ENCODE measurements at regions not wholly inside any gene's neighbourhood (a gene's known extent, or its start where the extent isn't known, plus 50 kb on each side); places are given as distances from the start of the nearest gene placed in this dataset.

DNA sequence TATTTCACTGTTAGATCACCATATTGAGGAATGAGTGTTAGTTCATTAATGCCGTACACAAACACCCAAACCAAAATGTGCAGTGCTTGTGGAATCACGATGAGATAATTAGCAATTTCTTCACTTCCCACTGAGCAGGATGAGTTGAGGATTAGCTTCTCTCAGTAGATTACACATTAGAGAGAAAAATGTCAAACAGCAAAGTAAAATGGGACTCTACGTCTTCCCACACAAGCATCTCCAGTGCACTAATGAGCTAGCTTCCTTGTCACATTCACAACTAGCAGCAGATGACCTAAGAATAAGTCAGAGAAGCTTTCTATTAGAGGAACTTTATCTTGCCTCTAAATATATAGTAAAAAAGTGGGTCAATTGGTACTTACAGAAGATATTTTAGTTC lies 926.9 kb downstream of the TSN start:
- Histone ChIP-seq H3K79me2 (ENCODE audit: low read depth) (no peaks in the 10 kb centered on the region), H3K9me3 (ENCODE audit: low read depth) (no peaks in the 10 kb centered on the region), H3F3A (ENCODE audit: low read depth) (no peaks in the 10 kb centered on the region), H3K27me3 (no peaks in the 10 kb centered on the region), H2AFZ (replicated peaks) (no peak overlapping the region), H3K4me2 (no peak overlapping the region), H3K36me3 (no peaks in the 10 kb centered on the region), H3K4me3 (no peak overlapping the region), H3K4me1 (no peaks in the 10 kb centered on the region), H3K27ac (no peak overlapping the region), H3K9ac (no peak overlapping the region), H4K20me1 (ENCODE audit: low read depth) (no peaks in the 10 kb centered on the region)
- Mint-ChIP-seq H3K9me3 (peaks cover 6% of the 10 kb centered on the region), H3K36me3 (no peaks in the 10 kb centered on the region), H3K27me3 (ENCODE audit: insufficient read depth, low read depth) (peaks cover 2% of the 10 kb centered on the region), H3K4me1 (no peaks in the 10 kb centered on the region), H3K27ac (no peak overlapping the region), H3K4me3 (no peak overlapping the region)
- TF ChIP-seq EZH2 (IDR thresholded peaks at IDR 0.05) = no peak
- no peak for DNase-seq (ENCODE audit: low spot score)

DNA sequence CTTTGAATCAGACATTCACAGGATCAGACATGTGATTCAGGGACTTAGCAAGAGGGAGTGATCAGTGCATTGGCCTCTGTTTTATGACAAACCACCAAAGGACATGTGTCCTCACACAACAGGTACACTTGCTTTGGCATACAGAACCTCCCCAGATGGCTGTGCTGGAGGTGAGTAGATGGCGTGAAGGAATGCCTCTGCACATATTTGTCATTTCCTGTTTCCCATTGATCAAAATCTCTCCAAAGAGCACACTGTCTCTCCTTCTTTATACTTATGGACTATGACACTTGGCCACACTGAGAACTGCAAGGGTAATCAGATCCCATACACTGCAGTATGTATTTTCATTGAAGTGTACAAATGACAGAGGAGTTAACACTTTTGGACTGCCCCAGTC lies 927.6 kb downstream of the TSN start:
- H3K27ac ChIP-seq = no peak overlapping the region
- H3K27ac Mint-ChIP-seq = no peak overlapping the region
- H3K4me3 Mint-ChIP-seq = no peak overlapping the region
- H3K4me1 Mint-ChIP-seq = no peaks in the 10 kb centered on the region
- H3K36me3 ChIP-seq = no peaks in the 10 kb centered on the region
- H3F3A ChIP-seq (ENCODE audit: low read depth) = no peaks in the 10 kb centered on the region
- H3K36me3 Mint-ChIP-seq = no peaks in the 10 kb centered on the region
- no peaks in the 10 kb centered on the region for H3K27me3 ChIP-seq
- H3K9me3 ChIP-seq (ENCODE audit: low read depth) = no peaks in the 10 kb centered on the region
- H2AFZ ChIP-seq (replicated peaks) = no peak overlapping the region
- TF ChIP-seq CTCF (IDR thresholded peaks at IDR 0.05) (no peak), EZH2phosphoT487 (IDR thresholded peaks at IDR 0.05) (no peak), EZH2 (IDR thresholded peaks at IDR 0.05) (no peak)
- peaks cover 6% of the 10 kb centered on the region for H3K9me3 Mint-ChIP-seq
- no peaks in the 10 kb centered on the region for H3K4me1 ChIP-seq
- no peak for DNase-seq (ENCODE audit: low spot score)
- H3K27me3 Mint-ChIP-seq (ENCODE audit: insufficient read depth, low read depth) = peaks cover 4% of the 10 kb centered on the region
- no peaks in the 10 kb centered on the region for H4K20me1 ChIP-seq (ENCODE audit: low read depth)
- no peak overlapping the region for H3K9ac ChIP-seq
- no peaks in the 10 kb centered on the region for H3K79me2 ChIP-seq (ENCODE audit: low read depth)
- H3K4me3 ChIP-seq = no peak overlapping the region
- H3K4me2 ChIP-seq = no peak overlapping the region

GRCh38 chr2:122692400-122693083 lies 937.1 kb downstream of the TSN start:
- no peaks in the 10 kb centered on the region for H3K79me2 ChIP-seq (ENCODE audit: low read depth)
- no peak overlapping the region for H3K27ac Mint-ChIP-seq
- no peaks in the 10 kb centered on the region for H3K9me3 Mint-ChIP-seq
- H3K9ac ChIP-seq = no peak overlapping the region
- no peaks in the 10 kb centered on the region for H3K27me3 Mint-ChIP-seq (ENCODE audit: insufficient read depth, low read depth)
- H3K4me1 ChIP-seq = no peaks in the 10 kb centered on the region
- no peak overlapping the region for H3K4me2 ChIP-seq
- no peaks in the 10 kb centered on the region for H4K20me1 ChIP-seq (ENCODE audit: low read depth)
- H2AFZ ChIP-seq (replicated peaks) = no peak overlapping the region
- no peaks in the 10 kb centered on the region for H3K27me3 ChIP-seq
- H3K27ac ChIP-seq = no peak overlapping the region
- DNase-seq (ENCODE audit: low spot score) = no peak
- H3K9me3 ChIP-seq (ENCODE audit: low read depth) = no peaks in the 10 kb centered on the region
- no peaks in the 10 kb centered on the region for H3K36me3 Mint-ChIP-seq
- H3K4me3 ChIP-seq = no peak overlapping the region
- H3K4me1 Mint-ChIP-seq = no peaks in the 10 kb centered on the region
- H3F3A ChIP-seq (ENCODE audit: low read depth) = no peaks in the 10 kb centered on the region
- H3K4me3 Mint-ChIP-seq = no peak overlapping the region
- no peaks in the 10 kb centered on the region for H3K36me3 ChIP-seq
- no peak for TF ChIP-seq CTCF (IDR thresholded peaks at IDR 0.05)
- no peak for TF ChIP-seq EZH2phosphoT487 (IDR thresholded peaks at IDR 0.05)
- no peak for TF ChIP-seq EZH2 (IDR thresholded peaks at IDR 0.05)

DNA sequence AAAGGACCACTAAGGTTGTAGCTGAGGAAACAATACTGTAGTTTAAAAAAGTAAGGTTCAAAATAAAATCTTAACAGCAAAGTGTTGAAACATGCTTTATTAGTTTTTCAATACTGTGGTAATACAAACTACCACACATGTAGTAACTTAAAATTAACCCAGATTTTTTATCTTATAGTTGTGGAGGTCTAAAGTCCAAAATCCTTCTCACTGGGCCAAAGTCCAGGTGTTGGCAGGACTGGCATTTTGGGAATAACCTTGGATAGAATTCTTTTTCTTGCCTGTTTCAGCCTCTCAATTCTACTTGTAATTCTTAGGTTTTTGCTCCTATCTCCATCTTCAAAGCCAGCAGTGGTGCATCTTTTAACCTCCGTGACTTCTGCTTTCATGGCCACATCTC lies 942.0 kb downstream of the TSN start:
- Mint-ChIP-seq H3K27me3 (ENCODE audit: insufficient read depth, low read depth) (no peaks in the 10 kb centered on the region), H3K27ac (no peak overlapping the region), H3K4me1 (no peaks in the 10 kb centered on the region), H3K4me3 (no peak overlapping the region), H3K36me3 (no peaks in the 10 kb centered on the region), H3K9me3 (no peaks in the 10 kb centered on the region)
- Histone ChIP-seq H2AFZ (replicated peaks) (no peak overlapping the region), H3F3A (ENCODE audit: low read depth) (no peaks in the 10 kb centered on the region), H3K9me3 (ENCODE audit: low read depth) (no peaks in the 10 kb centered on the region), H4K20me1 (ENCODE audit: low read depth) (no peaks in the 10 kb centered on the region), H3K4me1 (no peaks in the 10 kb centered on the region), H3K27me3 (no peaks in the 10 kb centered on the region), H3K27ac (no peak overlapping the region), H3K36me3 (no peaks in the 10 kb centered on the region), H3K4me3 (no peak overlapping the region), H3K79me2 (ENCODE audit: low read depth) (no peaks in the 10 kb centered on the region), H3K4me2 (no peak overlapping the region), H3K9ac (no peak overlapping the region)
- no peak for DNase-seq (ENCODE audit: low spot score)
- no peak for TF ChIP-seq EZH2 (IDR thresholded peaks at IDR 0.05)
- no peak for TF ChIP-seq CTCF (IDR thresholded peaks at IDR 0.05)
- TF ChIP-seq EZH2phosphoT487 (IDR thresholded peaks at IDR 0.05) = no peak

Measured in neural progenitor cell (in vitro differentiated cells).